Duodenal mucosa (tissue), 2 donors: ENCODE measurements at regions not wholly inside any gene's neighbourhood (a gene's known extent, or its start where the extent isn't known, plus 50 kb on each side); places are given as distances from the start of the nearest gene placed in this dataset.

Experiments
- H3K27ac ChIP-seq: one replicate; pipeline ENCODE4 v1.7.0; 2013; ENCODE audit warnings: low read depth, low read length
- H3K27me3 ChIP-seq, 2 donors: one replicate each; pipeline ENCODE4 v1.7.0; 2013; ENCODE audit warnings: low read length in 2 of 2, control low read depth in 1 of 2; ENCODE audit not compliant: insufficient read depth in 2 of 2, control insufficient read depth in 1 of 2
- H3K36me3 ChIP-seq, 2 donors: one replicate each; pipeline ENCODE4 v1.7.0; 2013; ENCODE audit warnings: low read length in 2 of 2, control low read depth in 1 of 2; ENCODE audit not compliant: insufficient read depth in 2 of 2, control insufficient read depth in 1 of 2
- H3K4me1 ChIP-seq, 2 donors: one replicate each; pipeline ENCODE4 v1.7.0; 2013; ENCODE audit warnings: low read length in 2 of 2, control low read depth in 1 of 2; ENCODE audit not compliant: insufficient read depth in 2 of 2, control insufficient read depth in 1 of 2
- H3K4me3 ChIP-seq, 2 donors: one replicate each; pipeline ENCODE4 v1.7.0; 2013; ENCODE audit warnings: low read length in 2 of 2, low read depth in 1 of 2
- H3K9ac ChIP-seq, 2 donors: one replicate each; pipeline ENCODE4 v1.7.0; 2013; ENCODE audit warnings: low read length in 2 of 2, low read depth in 1 of 2
- H3K9me3 ChIP-seq, 2 donors: one replicate each; pipeline ENCODE4 v1.7.0; 2013; ENCODE audit warnings: low read length in 2 of 2, control low read depth in 1 of 2; ENCODE audit not compliant: control insufficient read depth in 1 of 2

GRCh38 chr17:71664861-71665260, 456.0 kb upstream of the SOX9 start:
- Histone ChIP-seq H3K36me3 (no peaks in the 10 kb centered on the region), H3K4me1 (no peaks in the 10 kb centered on the region), H3K27ac (no peak overlapping the region), H3K27me3 (no peaks in the 10 kb centered on the region), H3K9me3 (no peaks in the 10 kb centered on the region), H3K4me3 (no peak overlapping the region), H3K9ac (no peak overlapping the region)

GRCh38 chr17:71666047-71666446, 454.8 kb upstream of the SOX9 start:
- Histone ChIP-seq H3K9me3 (no peaks in the 10 kb centered on the region), H3K27ac (no peak overlapping the region), H3K36me3 (no peaks in the 10 kb centered on the region), H3K9ac (no peak overlapping the region), H3K4me1 (no peaks in the 10 kb centered on the region), H3K27me3 (no peaks in the 10 kb centered on the region), H3K4me3 (no peak overlapping the region)

GRCh38 chr17:71667661-71668060, 453.2 kb upstream of the SOX9 start:
- Histone ChIP-seq H3K9ac (no peak overlapping the region), H3K27ac (no peak overlapping the region), H3K9me3 (peaks cover 0 to 4% of the 10 kb centered on the region in 2 donors), H3K27me3 (no peaks in the 10 kb centered on the region), H3K4me1 (no peaks in the 10 kb centered on the region), H3K36me3 (no peaks in the 10 kb centered on the region), H3K4me3 (no peak overlapping the region)

- Histone ChIP-seq H3K4me3 (no peak overlapping the region), H3K27ac (no peak overlapping the region), H3K36me3 (no peaks in the 10 kb centered on the region), H3K27me3 (no peaks in the 10 kb centered on the region), H3K9me3 (peaks cover 0 to 4% of the 10 kb centered on the region in 2 donors), H3K4me1 (no peaks in the 10 kb centered on the region), H3K9ac (no peak overlapping the region)
Measured at GRCh38 chr17:71668807-71669206, 452.0 kb upstream of the SOX9 start.

DNA sequence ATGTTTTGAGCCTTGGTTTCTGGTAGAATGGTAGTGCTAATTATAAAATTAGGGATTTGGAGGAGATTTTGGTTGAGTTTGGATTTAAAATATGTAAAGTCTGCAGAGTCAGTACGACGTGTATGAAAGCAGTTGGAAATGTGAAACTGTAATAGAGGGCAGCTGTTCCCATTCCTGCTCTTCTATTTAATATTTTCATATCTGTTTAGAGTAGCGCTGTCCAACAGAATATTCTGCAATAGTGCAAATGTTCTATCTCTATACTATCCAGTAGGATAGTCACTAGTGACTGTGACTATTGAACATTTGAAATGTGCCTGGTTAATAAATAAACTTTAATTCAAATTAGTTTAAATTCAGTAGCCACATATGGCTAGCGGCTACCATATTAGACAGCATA, 443.4 kb upstream of the SOX9 start:
- H3K27ac ChIP-seq: no peak overlapping the region
- H3K4me1 ChIP-seq: peaks cover 3 to 16% of the 10 kb centered on the region in 2 donors
- H3K9me3 ChIP-seq: no peaks in the 10 kb centered on the region
- no peak overlapping the region for H3K4me3 ChIP-seq
- H3K27me3 ChIP-seq: no peaks in the 10 kb centered on the region
- H3K9ac ChIP-seq: no peak overlapping the region
- H3K36me3 ChIP-seq: no peaks in the 10 kb centered on the region

GRCh38 chr17:71679832-71680231, 441.0 kb upstream of the SOX9 start:
- Histone ChIP-seq H3K36me3 (no peaks in the 10 kb centered on the region), H3K4me3 (no peak overlapping the region), H3K9ac (no peak overlapping the region), H3K4me1 (peaks cover 3 to 16% of the 10 kb centered on the region in 2 donors), H3K27me3 (no peaks in the 10 kb centered on the region), H3K27ac (no peak overlapping the region), H3K9me3 (no peaks in the 10 kb centered on the region)

DNA sequence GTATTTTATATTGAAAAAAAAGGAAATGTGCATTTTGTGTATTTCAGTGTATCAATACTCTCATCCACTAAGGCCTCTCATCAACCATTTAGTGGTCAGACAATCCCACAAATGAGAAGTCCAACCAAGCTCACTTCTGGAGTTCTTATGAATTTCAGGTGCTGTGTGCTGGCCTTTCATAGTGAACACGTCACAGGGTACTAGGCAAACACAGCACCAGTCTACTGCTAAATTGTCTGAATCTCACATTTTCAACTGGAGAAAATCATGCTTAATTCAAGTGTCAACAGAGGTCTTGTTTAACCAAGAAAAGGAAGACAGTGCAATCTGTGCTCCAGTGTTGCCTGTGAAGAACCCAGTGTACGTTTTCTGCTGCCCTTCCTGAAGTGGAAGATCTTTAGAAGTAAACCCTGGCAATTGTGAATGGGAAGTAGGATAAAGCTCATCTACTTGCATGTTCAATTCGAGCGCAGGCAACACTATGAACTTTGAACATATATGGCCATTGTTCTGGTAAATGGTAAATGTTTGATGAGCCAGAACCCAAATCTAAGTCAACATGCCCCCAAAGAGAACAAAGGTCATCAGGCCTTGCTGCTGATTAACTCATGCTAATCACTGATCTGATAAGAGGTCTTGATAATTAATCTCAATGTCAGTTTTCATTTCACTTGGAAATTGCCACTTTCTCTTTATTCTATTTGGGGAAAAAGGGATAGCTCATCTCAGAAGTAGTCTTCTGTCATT, 439.2 kb upstream of the SOX9 start:
- Histone ChIP-seq H3K27ac (peak overlapping the region; percentile 5), H3K9me3 (no peaks in the 10 kb centered on the region), H3K4me1 (peaks cover 3 to 16% of the 10 kb centered on the region in 2 donors), H3K4me3 (peak overlapping the region in 1 of 2 donors; percentile 15), H3K27me3 (no peaks in the 10 kb centered on the region), H3K36me3 (no peaks in the 10 kb centered on the region), H3K9ac (no peak overlapping the region)

DNA sequence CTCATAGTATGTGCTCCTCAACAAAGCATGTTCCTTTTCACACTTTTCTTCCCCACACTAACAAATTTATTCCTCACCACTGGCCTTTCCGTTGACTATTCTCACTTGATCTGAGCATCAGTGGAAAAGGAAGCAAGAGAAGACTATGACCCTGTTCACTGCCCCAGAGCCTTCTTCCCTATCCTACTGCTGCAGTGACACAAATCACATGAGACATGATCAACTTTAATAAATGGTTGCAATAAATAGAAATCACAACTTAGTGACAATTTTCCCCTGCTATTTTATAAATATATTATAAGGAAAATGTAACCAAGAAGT, 438.7 kb upstream of the SOX9 start:
- Histone ChIP-seq H3K27me3 (no peaks in the 10 kb centered on the region), H3K27ac (no peak overlapping the region), H3K4me1 (peaks cover 3 to 16% of the 10 kb centered on the region in 2 donors), H3K9me3 (no peaks in the 10 kb centered on the region), H3K4me3 (peak overlapping the region in 1 of 2 donors; percentile 15), H3K36me3 (no peaks in the 10 kb centered on the region), H3K9ac (no peak overlapping the region)

- H3K36me3 ChIP-seq: no peaks in the 10 kb centered on the region
- H3K4me3 ChIP-seq: no peak overlapping the region
- no peak overlapping the region for H3K9ac ChIP-seq
- no peaks in the 10 kb centered on the region for H3K4me1 ChIP-seq
- no peaks in the 10 kb centered on the region for H3K27me3 ChIP-seq
- no peak overlapping the region for H3K27ac ChIP-seq
- no peaks in the 10 kb centered on the region for H3K9me3 ChIP-seq
Measured at GRCh38 chr17:71689782-71690181, 431.0 kb upstream of the SOX9 start.

GRCh38 chr17:71699907-71700306, 420.9 kb upstream of the SOX9 start:
- Histone ChIP-seq H3K27me3 (no peaks in the 10 kb centered on the region), H3K36me3 (no peaks in the 10 kb centered on the region), H3K4me1 (no peaks in the 10 kb centered on the region)

GRCh38 chr17:71703701-71704100, 417.1 kb upstream of the SOX9 start:
- Histone ChIP-seq H3K4me1 (no peaks in the 10 kb centered on the region), H3K27ac (no peak overlapping the region), H3K4me3 (no peak overlapping the region), H3K9me3 (no peaks in the 10 kb centered on the region), H3K36me3 (no peaks in the 10 kb centered on the region), H3K9ac (no peak overlapping the region), H3K27me3 (no peaks in the 10 kb centered on the region)

More at GRCh38 chr17:71699907-71700306, 420.9 kb upstream of the SOX9 start:
- Histone ChIP-seq H3K27ac (no peak overlapping the region), H3K9me3 (no peaks in the 10 kb centered on the region), H3K9ac (no peak overlapping the region), H3K4me3 (no peak overlapping the region)
